ENCODE measurements at regions not wholly inside any gene's neighbourhood (a gene's known extent, or its start where the extent isn't known, plus 50 kb on each side); places are given as distances from the start of the nearest gene placed in this dataset.
A peak's percentile ranks its signal among the peaks of the same experiment; 100 is the strongest.
"Not testable (repeated sequence)": the region's sequence is repeated elsewhere in the genome, so short reads cannot be mapped to it uniquely, and the experiment has no call there.

DNA sequence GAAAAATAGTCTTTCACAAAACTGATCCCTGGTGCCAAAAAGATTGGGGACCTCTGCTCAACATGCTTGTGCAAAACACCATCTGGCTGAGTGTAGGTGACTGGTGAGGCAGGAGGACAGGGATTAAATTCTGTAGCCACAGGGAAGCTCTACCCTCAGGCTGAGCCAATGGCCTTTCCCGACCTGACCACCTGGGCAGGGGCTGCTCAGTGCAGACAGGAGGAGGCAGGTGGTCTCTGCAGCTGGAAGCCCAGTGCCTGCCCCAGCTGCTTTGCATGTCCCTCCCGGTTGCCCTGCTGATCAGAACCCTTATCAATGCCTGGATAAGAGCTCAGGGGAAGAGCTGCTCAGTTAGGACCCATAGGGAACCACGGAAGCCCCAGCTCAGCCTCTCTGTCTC, 235.3 kb downstream of the ANKRD36 start:
- Histone ChIP-seq H3K4me3 (no peak overlapping the region), H3K9me3 (no peaks in the 10 kb centered on the region), H3K27ac (no peak overlapping the region), H3K27me3 (peaks cover 0 to 5% (median 0%) of the 10 kb centered on the region in 3 donors), H3K36me3 (no peaks in the 10 kb centered on the region), H3K4me1 (no peaks in the 10 kb centered on the region)
- intact Hi-C loops (cut with DNase I) = no loop called here
- WGBS, 2 donors = 52 to 58% methylated on average over 3 of the region's 3 CpGs
- no peak for TF ChIP-seq EP300 (IDR thresholded peaks at IDR 0.05)
- no peak for TF ChIP-seq POLR2AphosphoS5 (IDR thresholded peaks at IDR 0.05)
- TF ChIP-seq, protein P1, sequence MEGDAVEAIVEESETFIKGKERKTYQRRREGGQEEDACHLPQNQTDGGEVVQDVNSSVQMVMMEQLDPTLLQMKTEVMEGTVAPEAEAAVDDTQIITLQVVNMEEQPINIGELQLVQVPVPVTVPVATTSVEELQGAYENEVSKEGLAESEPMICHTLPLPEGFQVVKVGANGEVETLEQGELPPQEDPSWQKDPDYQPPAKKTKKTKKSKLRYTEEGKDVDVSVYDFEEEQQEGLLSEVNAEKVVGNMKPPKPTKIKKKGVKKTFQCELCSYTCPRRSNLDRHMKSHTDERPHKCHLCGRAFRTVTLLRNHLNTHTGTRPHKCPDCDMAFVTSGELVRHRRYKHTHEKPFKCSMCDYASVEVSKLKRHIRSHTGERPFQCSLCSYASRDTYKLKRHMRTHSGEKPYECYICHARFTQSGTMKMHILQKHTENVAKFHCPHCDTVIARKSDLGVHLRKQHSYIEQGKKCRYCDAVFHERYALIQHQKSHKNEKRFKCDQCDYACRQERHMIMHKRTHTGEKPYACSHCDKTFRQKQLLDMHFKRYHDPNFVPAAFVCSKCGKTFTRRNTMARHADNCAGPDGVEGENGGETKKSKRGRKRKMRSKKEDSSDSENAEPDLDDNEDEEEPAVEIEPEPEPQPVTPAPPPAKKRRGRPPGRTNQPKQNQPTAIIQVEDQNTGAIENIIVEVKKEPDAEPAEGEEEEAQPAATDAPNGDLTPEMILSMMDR (IDR thresholded peaks at IDR 0.05) = no peak
- no peak for TF ChIP-seq POLR2A (IDR thresholded peaks at IDR 0.05)
- no peak for DNase-seq

DNA sequence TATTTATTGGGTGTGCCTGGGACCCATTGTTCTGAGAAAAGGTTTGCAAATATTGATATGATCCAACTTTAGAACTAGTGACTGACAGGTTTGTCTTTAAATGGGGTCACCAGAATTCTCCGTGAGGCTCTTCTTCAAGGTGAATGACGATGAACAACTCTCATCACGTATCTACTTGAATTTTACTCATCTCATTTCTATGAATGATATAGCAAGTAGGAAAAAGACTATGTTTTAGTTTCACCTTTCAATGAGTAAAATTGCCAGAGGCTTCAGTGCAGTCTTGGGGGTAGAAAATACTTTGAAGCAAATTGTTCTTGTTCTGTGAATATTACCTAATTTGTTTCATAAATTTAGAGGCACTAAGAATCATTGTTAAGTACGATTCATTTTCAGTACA, 232.0 kb downstream of the ANKRD36 start:
- H3K27ac ChIP-seq; H3K36me3 ChIP-seq; H3K4me1 ChIP-seq; DNase-seq; intact Hi-C loops (cut with DNase I); H3K4me3 ChIP-seq; H3K9me3 ChIP-seq; H3K27me3 ChIP-seq: not testable (repeated sequence)
- no CpG with 5 or more reads among the region's 4 CpGs for WGBS, 2 donors

DNA sequence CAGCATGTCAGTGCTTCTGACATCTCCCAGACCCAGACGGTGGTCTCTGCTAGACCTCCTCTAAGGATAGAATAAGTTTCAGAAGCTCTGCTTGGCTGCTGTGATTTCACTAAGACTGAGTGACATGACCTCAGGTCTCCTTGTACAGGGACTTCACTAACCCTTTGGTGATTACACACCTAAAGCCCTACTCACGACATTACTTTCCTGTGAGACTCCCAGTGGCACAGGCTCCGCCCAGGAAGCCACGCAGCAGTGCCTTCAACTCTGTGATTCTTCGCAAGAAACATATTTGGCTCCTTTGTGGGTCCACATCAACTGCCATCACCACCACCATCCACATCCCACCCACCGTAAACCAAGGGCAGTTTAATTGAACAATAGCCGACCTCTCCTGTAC, 220.7 kb downstream of the ANKRD36 start:
- H3K27me3 ChIP-seq; DNase-seq; intact Hi-C loops (cut with DNase I); H3K4me1 ChIP-seq; H3K4me3 ChIP-seq; H3K27ac ChIP-seq; H3K36me3 ChIP-seq; H3K9me3 ChIP-seq: not testable (repeated sequence)
- no CpG with 5 or more reads among the region's 7 CpGs for WGBS, 2 donors

DNA sequence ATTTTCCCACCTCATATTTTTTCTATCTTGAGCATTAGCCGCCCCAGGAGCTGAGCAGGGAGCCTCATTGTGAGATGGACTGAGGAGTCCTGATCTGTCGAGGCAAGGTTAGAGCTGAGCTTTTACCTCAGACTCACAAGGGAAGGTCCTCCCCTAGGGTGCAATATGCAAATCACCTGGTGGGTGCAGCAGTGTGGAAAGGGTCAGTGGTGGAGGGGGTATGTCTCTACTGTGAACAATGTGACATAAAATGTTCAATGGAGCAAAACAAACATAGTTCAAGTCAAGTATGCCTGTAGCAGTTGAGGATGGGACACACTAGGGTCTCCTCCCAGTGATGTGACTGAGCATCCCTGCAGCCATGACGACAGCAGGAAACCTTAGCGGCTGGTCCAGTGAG, 219.2 kb downstream of the ANKRD36 start:
- H3K9me3 ChIP-seq; intact Hi-C loops (cut with DNase I); H3K4me1 ChIP-seq; DNase-seq; H3K4me3 ChIP-seq; H3K27me3 ChIP-seq; H3K36me3 ChIP-seq; H3K27ac ChIP-seq: not testable (repeated sequence)
- WGBS, 2 donors = no CpG with 5 or more reads among the region's 4 CpGs

DNA sequence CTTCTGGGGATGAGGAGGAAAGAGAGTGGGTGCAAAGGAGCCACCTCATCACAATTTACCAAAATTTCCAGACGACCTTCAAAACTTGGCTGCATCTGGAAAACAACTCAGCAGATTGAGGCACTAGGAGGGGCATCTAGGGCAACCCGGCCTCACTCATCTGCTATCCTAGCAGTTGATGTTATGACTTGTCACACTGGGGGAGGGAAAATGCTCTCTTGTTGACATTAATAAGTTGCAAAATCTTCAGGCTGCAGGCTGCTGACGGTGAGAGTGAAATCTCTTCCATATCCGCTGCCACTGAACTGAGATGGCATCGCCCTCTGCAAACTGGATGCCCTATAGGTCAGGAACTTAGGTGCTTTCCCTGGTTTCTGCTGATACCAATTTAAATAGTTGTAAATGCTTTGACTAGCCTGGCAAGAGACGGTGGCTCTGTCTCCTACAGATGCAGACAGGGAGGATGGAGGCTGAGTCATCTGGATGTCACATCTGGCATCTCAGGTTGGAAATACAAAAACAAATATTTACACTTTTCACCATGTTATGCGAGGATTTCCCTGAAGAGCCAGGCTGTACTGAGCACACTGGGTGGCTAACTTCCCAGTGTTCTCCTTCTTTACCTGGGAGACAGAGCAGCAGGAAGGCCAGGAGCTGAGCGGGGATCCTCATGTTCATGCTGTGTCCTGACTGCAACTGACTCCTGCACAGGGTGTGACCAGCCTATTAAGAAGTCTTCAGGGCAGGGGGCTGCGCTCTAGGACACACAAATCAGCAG, 209.2 kb downstream of the ANKRD36 start:
- H3K27ac ChIP-seq; H3K9me3 ChIP-seq; DNase-seq; H3K4me3 ChIP-seq; H3K4me1 ChIP-seq; intact Hi-C loops (cut with DNase I); H3K36me3 ChIP-seq; H3K27me3 ChIP-seq: not testable (repeated sequence)
- no CpG with 5 or more reads among the region's 9 CpGs for WGBS, 2 donors

DNA sequence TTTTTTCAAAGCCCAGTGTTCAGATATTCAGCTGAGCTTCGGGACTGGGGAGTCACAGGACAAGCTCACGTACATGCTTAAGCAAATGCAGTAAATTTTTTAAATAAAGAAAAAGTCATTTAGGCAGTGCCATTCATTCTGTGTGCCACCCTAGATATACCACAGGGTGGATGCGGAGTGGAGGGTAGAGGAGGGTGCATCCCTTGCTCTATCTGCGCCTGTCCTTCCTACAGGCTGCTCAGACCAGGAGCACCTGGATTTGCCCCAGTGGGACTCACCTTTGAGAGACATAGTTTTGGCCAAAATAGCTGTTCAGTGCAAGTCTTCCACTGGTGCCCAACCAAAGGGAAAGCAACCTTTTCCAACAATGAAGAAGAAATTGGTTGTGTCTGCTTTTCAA, 202.4 kb downstream of the ANKRD36 start:
- H3K27me3 ChIP-seq; H3K4me3 ChIP-seq; H3K36me3 ChIP-seq; H3K4me1 ChIP-seq; intact Hi-C loops (cut with DNase I); H3K27ac ChIP-seq; H3K9me3 ChIP-seq: not testable (repeated sequence)
- peak; percentile 19 for DNase-seq
- WGBS, 2 donors = 94 to 96% methylated on average over 2 of the region's 4 CpGs

DNA sequence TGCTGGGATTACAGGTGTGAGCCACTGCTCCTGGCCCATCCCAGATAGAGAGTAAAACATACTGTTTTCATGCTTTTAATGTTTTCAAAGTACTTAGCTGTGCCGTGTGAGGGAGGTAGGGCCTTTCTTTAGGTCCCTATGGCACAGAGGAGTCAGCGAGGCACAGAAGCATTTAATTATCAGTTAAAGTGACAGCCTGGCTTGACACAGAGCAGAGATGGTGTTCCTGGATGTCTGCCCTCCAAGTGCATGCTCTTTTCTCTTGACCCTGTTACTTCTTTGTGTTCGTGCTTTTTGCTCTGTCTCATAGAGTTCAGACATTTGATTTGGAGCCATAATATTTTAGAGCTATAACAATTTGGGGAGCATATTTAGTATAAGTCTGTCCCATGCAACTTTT, 199.5 kb downstream of the ANKRD36 start:
- H3K27ac ChIP-seq; H3K27me3 ChIP-seq; H3K4me3 ChIP-seq; H3K4me1 ChIP-seq; DNase-seq; H3K9me3 ChIP-seq; intact Hi-C loops (cut with DNase I); H3K36me3 ChIP-seq: not testable (repeated sequence)
- 74% methylated on average over 2 of the region's 3 CpGs; no CpG with 5 or more reads in 1 of the 2 donors for WGBS, 2 donors

DNA sequence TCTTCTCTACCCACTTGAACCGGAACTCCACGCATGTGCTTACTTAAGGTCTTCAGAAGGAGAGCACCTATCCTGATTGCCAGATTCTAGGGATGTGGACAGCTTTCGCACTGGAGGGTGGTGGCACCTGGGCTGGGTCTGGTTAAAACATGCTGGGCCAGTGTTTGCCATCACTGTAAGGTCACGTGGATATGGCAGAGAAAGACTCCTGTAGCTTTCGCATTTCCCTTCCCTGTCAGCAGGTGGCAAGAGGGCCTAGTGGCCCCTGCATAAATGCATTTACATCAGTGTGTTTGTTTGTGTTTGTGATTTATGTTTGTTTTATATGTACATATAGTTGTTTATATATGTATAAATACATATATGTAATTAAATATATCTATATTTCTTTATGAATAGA, 192.5 kb downstream of the ANKRD36 start:
- DNase-seq; H3K27ac ChIP-seq; H3K9me3 ChIP-seq; H3K27me3 ChIP-seq; H3K4me1 ChIP-seq; H3K36me3 ChIP-seq; H3K4me3 ChIP-seq; intact Hi-C loops (cut with DNase I): not testable (repeated sequence)
- no CpG with 5 or more reads among the region's 5 CpGs for WGBS, 2 donors

DNA sequence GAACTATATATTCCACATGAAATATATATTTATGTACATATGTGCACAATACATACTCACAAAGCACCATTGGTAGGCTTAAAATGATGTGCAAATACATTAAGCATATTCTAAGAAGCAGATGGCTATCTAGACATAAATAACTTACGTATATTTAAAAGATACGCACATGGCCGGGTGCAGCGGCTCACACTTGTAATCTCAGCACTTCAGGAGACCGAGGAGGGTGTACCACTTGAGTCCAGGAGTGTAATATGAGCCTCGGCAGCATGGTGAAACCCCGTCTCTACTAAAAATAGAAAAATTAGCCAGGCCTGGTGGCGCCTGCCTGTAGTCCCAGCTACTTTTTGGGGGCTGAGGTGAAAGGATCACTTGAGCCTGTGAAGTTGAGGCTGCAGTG, 189.9 kb downstream of the ANKRD36 start:
- WGBS, 2 donors = no CpG with 5 or more reads among the region's 8 CpGs
- not testable (repeated sequence) for H3K4me1 ChIP-seq

DNA sequence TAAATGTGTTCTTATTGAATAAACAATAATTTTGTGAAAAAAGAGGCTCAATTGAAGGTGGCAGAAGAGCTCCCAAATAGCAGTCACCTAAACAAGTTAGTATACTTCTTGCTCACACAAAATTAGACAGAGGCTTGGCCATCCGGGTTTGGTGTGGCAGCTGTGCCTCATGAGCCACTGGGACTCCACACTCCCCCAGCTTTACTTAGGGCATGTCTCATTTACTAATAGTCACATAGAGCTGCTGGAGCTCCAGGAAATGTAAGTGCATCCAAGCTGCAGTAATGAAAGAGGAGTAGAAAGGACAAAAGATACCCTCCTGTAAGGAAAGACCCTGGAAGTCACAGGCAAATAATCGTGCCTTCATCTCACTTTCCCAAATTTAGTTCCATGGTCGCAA, 188.8 kb downstream of the ANKRD36 start:
- H3K27ac ChIP-seq; H3K4me1 ChIP-seq; H3K9me3 ChIP-seq; H3K4me3 ChIP-seq; DNase-seq; H3K27me3 ChIP-seq; H3K36me3 ChIP-seq; intact Hi-C loops (cut with DNase I): not testable (repeated sequence)
- no CpG with 5 or more reads among the region's 3 CpGs for WGBS, 2 donors

More for the DNA sequence above, 189.9 kb downstream of the ANKRD36 start:
- H3K27ac ChIP-seq; H3K9me3 ChIP-seq; DNase-seq; intact Hi-C loops (cut with DNase I); H3K27me3 ChIP-seq; H3K36me3 ChIP-seq; H3K4me3 ChIP-seq: not testable (repeated sequence)

Measured in sigmoid colon (tissue), 6 donors.